ENCODE measurements at regions not wholly inside any gene's neighbourhood (a gene's known extent, or its start where the extent isn't known, plus 50 kb on each side); places are given as distances from the start of the nearest gene placed in this dataset.

- TF ChIP-seq, protein P1, sequence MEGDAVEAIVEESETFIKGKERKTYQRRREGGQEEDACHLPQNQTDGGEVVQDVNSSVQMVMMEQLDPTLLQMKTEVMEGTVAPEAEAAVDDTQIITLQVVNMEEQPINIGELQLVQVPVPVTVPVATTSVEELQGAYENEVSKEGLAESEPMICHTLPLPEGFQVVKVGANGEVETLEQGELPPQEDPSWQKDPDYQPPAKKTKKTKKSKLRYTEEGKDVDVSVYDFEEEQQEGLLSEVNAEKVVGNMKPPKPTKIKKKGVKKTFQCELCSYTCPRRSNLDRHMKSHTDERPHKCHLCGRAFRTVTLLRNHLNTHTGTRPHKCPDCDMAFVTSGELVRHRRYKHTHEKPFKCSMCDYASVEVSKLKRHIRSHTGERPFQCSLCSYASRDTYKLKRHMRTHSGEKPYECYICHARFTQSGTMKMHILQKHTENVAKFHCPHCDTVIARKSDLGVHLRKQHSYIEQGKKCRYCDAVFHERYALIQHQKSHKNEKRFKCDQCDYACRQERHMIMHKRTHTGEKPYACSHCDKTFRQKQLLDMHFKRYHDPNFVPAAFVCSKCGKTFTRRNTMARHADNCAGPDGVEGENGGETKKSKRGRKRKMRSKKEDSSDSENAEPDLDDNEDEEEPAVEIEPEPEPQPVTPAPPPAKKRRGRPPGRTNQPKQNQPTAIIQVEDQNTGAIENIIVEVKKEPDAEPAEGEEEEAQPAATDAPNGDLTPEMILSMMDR (IDR thresholded peaks at IDR 0.05; ENCODE audit: low read depth, low read length) = no peak
- no peak for DNase-seq (ENCODE audit: extremely low read depth, low read depth)
These were observed 286.6 kb downstream of the UBE3D start for GRCh38 chr6:82779041-82779440.

DNA sequence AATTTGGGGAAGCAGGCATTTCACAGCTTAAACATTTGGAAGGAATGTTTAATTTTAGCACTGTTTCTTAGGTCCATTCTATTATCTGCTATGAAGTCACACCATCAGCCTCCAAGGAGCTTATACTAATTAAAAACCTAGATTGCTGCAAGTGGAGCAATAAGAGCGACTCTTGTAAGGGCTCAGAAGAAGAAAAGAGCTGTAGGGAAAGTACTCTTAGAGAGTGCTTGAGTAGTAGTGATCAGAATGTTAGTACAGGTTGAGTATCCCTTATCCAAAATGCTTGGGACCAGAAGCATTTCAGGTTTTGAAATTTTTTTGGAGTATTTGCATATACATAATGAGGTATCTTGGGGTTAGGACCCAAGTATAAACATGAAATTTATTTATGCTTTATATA is 285.3 kb downstream of the UBE3D start:
- TF ChIP-seq, protein P1 (IDR thresholded peaks at IDR 0.05; ENCODE audit: low read depth, low read length) = no peak
- DNase-seq (ENCODE audit: extremely low read depth, low read depth) = no peak

DNA sequence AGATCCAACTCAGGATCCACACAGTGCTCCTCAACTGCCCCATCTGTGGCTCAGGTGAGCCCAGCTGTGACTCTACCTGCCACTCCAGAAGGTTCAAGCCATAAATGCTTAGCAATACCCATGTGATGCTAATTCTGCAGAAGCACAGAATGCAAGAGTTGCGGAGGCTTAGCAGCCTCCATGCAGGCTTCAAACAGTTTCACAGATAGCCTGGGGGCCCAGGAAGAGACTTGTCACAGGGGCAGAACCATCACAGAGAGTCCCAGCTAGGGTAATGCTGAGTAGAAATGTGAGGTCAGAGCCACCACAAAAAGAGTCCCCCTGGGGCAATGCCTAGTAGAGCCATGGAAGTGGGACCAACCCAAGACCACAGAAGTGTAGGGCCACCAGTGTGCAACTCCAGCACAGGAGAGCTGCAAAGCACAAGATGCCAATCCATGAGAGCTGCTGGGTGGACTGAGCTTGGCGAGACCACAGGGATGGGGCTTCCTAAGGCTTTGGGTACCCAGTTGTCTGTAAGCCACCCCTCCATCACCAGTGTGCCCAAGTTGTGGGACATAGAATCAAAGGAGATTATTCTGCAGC is 283.9 kb downstream of the UBE3D start:
- no peak for DNase-seq (ENCODE audit: extremely low read depth, low read depth)
- TF ChIP-seq, protein P1 (IDR thresholded peaks at IDR 0.05; ENCODE audit: low read depth, low read length) = no peak

- no peak for DNase-seq (ENCODE audit: extremely low read depth, low read depth)
- TF ChIP-seq, protein P1 (IDR thresholded peaks at IDR 0.05; ENCODE audit: low read depth, low read length) = no peak
These were observed 281.9 kb downstream of the UBE3D start for GRCh38 chr6:82783587-82784236.

- no peak for DNase-seq (ENCODE audit: extremely low read depth, low read depth)
- TF ChIP-seq, protein P1 (IDR thresholded peaks at IDR 0.05; ENCODE audit: low read depth, low read length) = no peak
These were observed 280.4 kb downstream of the UBE3D start for GRCh38 chr6:82785206-82785605.

DNA sequence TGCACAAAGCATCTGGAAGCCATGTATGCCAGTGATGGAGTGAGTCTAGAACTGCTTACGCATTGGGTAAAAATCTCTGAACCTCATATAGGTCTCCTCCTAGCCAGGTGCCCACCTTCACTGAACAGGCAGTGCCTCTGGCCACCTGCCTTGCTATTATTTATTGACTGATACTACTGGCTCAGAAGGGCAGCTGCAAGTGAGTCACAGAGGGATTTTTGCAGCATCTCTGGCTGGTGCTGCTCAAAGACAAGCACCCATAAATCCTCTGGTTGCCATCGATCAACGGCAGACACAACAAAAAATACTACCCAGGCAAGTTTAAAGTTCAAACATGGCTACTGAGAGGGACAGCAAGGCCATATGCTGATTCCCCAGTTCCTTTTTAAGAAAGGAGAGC is 279.4 kb downstream of the UBE3D start:
- DNase-seq (ENCODE audit: extremely low read depth, low read depth) = no peak
- TF ChIP-seq, protein P1 (IDR thresholded peaks at IDR 0.05; ENCODE audit: low read depth, low read length) = no peak

DNA sequence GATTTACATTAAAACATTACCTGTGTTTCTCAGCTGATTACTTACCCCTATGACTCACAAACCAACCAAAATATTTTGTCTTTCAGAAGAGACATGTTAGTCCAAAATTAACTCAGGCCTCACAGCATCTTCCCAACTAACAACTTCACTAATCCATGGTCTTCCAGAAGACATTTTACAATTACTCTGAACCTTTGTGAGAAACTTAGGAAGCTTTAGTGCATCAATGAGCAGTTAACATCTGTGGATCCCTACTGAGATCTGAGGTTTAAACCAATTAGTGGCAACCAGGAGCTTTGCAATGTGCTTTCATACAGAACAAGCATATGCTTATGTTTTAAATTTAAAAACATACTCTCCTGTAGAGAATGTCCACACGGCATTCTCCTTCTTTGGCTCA is 269.7 kb downstream of the UBE3D start:
- TF ChIP-seq, protein P1 (IDR thresholded peaks at IDR 0.05; ENCODE audit: low read depth, low read length) = no peak
- no peak for DNase-seq (ENCODE audit: extremely low read depth, low read depth)
